ENCODE measurements at regions not wholly inside any gene's neighbourhood (a gene's known extent, or its start where the extent isn't known, plus 50 kb on each side); places are given as distances from the start of the nearest gene placed in this dataset.

- WGBS: 94% methylated on average over 4 of the region's 4 CpGs
- Histone ChIP-seq H3K27me3 (ENCODE audit: control insufficient read depth in 2 of 2, insufficient read depth in 1 of 2, low read length in 1 of 2) (no peaks in the 10 kb centered on the region), H3K9me3 (ENCODE audit: control insufficient read depth in 2 of 2, insufficient read depth in 1 of 2, low read length in 1 of 2) (no peaks in the 10 kb centered on the region), H3K36me3 (ENCODE audit: control insufficient read depth in 2 of 2, insufficient read depth in 2 of 2, low read length in 1 of 2) (no peaks in the 10 kb centered on the region), H3K4me1 (ENCODE audit: control insufficient read depth in 2 of 2, insufficient read depth in 2 of 2, low read length in 2 of 2) (no peaks in the 10 kb centered on the region), H3K27ac (ENCODE audit: low read depth in 1 of 2, low read length in 1 of 2) (no peak overlapping the region), H3K4me3 (ENCODE audit: low read length in 2 of 2) (no peak overlapping the region)
- DNase-seq (ENCODE audit: low read depth in 6 of 9, low spot score in 9 of 9): no peak
Observed at GRCh38 chr15:29424118-29424517, 154.5 kb upstream of the NSMCE3 start.

- Histone ChIP-seq H3K4me3 (ENCODE audit: low read length in 2 of 2) (no peak overlapping the region), H3K27me3 (ENCODE audit: control insufficient read depth in 2 of 2, insufficient read depth in 1 of 2, low read length in 1 of 2) (no peaks in the 10 kb centered on the region), H3K4me1 (ENCODE audit: control insufficient read depth in 2 of 2, insufficient read depth in 2 of 2, low read length in 2 of 2) (no peaks in the 10 kb centered on the region), H3K9me3 (ENCODE audit: control insufficient read depth in 2 of 2, insufficient read depth in 1 of 2, low read length in 1 of 2) (no peaks in the 10 kb centered on the region), H3K27ac (ENCODE audit: low read depth in 1 of 2, low read length in 1 of 2) (no peak overlapping the region), H3K36me3 (ENCODE audit: control insufficient read depth in 2 of 2, insufficient read depth in 2 of 2, low read length in 1 of 2) (no peaks in the 10 kb centered on the region)
- WGBS: 96% methylated on average over 2 of the region's 2 CpGs
- no peak for DNase-seq (ENCODE audit: low read depth in 6 of 9, low spot score in 9 of 9)
Observed at GRCh38 chr15:29422606-29423005, 153.0 kb upstream of the NSMCE3 start.

GRCh38 chr15:29420188-29420587 lies 150.6 kb upstream of the NSMCE3 start:
- no peak for DNase-seq (ENCODE audit: low read depth in 6 of 9, low spot score in 9 of 9)
- Histone ChIP-seq H3K4me1 (ENCODE audit: control insufficient read depth in 2 of 2, insufficient read depth in 2 of 2, low read length in 2 of 2) (no peaks in the 10 kb centered on the region), H3K36me3 (ENCODE audit: control insufficient read depth in 2 of 2, insufficient read depth in 2 of 2, low read length in 1 of 2) (no peaks in the 10 kb centered on the region), H3K27me3 (ENCODE audit: control insufficient read depth in 2 of 2, insufficient read depth in 1 of 2, low read length in 1 of 2) (no peaks in the 10 kb centered on the region), H3K9me3 (ENCODE audit: control insufficient read depth in 2 of 2, insufficient read depth in 1 of 2, low read length in 1 of 2) (no peaks in the 10 kb centered on the region), H3K4me3 (ENCODE audit: low read length in 2 of 2) (no peak overlapping the region), H3K27ac (ENCODE audit: low read depth in 1 of 2, low read length in 1 of 2) (no peak overlapping the region)
- WGBS: 78% methylated on average over 2 of the region's 2 CpGs

GRCh38 chr15:29418931-29419330 lies 149.3 kb upstream of the NSMCE3 start:
- 97% methylated on average over 1 of the region's 1 CpG for WGBS
- H3K27ac ChIP-seq (ENCODE audit: low read depth in 1 of 2, low read length in 1 of 2): no peak overlapping the region

GRCh38 chr15:29418178-29418577 lies 148.6 kb upstream of the NSMCE3 start:
- Histone ChIP-seq H3K36me3 (ENCODE audit: control insufficient read depth in 2 of 2, insufficient read depth in 2 of 2, low read length in 1 of 2) (no peaks in the 10 kb centered on the region), H3K9me3 (ENCODE audit: control insufficient read depth in 2 of 2, insufficient read depth in 1 of 2, low read length in 1 of 2) (no peaks in the 10 kb centered on the region), H3K27me3 (ENCODE audit: control insufficient read depth in 2 of 2, insufficient read depth in 1 of 2, low read length in 1 of 2) (no peaks in the 10 kb centered on the region), H3K4me3 (ENCODE audit: low read length in 2 of 2) (no peak overlapping the region), H3K4me1 (ENCODE audit: control insufficient read depth in 2 of 2, insufficient read depth in 2 of 2, low read length in 2 of 2) (no peaks in the 10 kb centered on the region), H3K27ac (ENCODE audit: low read depth in 1 of 2, low read length in 1 of 2) (no peak overlapping the region)
- DNase-seq (ENCODE audit: low read depth in 6 of 9, low spot score in 9 of 9): no peak
- 88% methylated on average over 4 of the region's 4 CpGs for WGBS

More at GRCh38 chr15:29418931-29419330, 149.3 kb upstream of the NSMCE3 start:
- H3K4me1 ChIP-seq (ENCODE audit: control insufficient read depth in 2 of 2, insufficient read depth in 2 of 2, low read length in 2 of 2): no peaks in the 10 kb centered on the region
- H3K4me3 ChIP-seq (ENCODE audit: low read length in 2 of 2): no peak overlapping the region
- no peaks in the 10 kb centered on the region for H3K27me3 ChIP-seq (ENCODE audit: control insufficient read depth in 2 of 2, insufficient read depth in 1 of 2, low read length in 1 of 2)
- DNase-seq (ENCODE audit: low read depth in 6 of 9, low spot score in 9 of 9): no peak
- no peaks in the 10 kb centered on the region for H3K36me3 ChIP-seq (ENCODE audit: control insufficient read depth in 2 of 2, insufficient read depth in 2 of 2, low read length in 1 of 2)
- H3K9me3 ChIP-seq (ENCODE audit: control insufficient read depth in 2 of 2, insufficient read depth in 1 of 2, low read length in 1 of 2): no peaks in the 10 kb centered on the region

GRCh38 chr15:29411299-29411698 lies 141.7 kb upstream of the NSMCE3 start:
- H3K27me3 ChIP-seq (ENCODE audit: control insufficient read depth in 2 of 2, insufficient read depth in 1 of 2, low read length in 1 of 2): no peaks in the 10 kb centered on the region
- H3K9me3 ChIP-seq (ENCODE audit: control insufficient read depth in 2 of 2, insufficient read depth in 1 of 2, low read length in 1 of 2): no peaks in the 10 kb centered on the region
- no peaks in the 10 kb centered on the region for H3K4me1 ChIP-seq (ENCODE audit: control insufficient read depth in 2 of 2, insufficient read depth in 2 of 2, low read length in 2 of 2)
- DNase-seq (ENCODE audit: low read depth in 6 of 9, low spot score in 9 of 9): no peak
- no peak overlapping the region for H3K27ac ChIP-seq (ENCODE audit: low read depth in 1 of 2, low read length in 1 of 2)
- WGBS: 93% methylated on average over 3 of the region's 3 CpGs
- H3K4me3 ChIP-seq (ENCODE audit: low read length in 2 of 2): no peak overlapping the region
- H3K36me3 ChIP-seq (ENCODE audit: control insufficient read depth in 2 of 2, insufficient read depth in 2 of 2, low read length in 1 of 2): no peaks in the 10 kb centered on the region

GRCh38 chr15:29410338-29410737 lies 140.7 kb upstream of the NSMCE3 start:
- no peaks in the 10 kb centered on the region for H3K9me3 ChIP-seq (ENCODE audit: control insufficient read depth in 2 of 2, insufficient read depth in 1 of 2, low read length in 1 of 2)
- H3K36me3 ChIP-seq (ENCODE audit: control insufficient read depth in 2 of 2, insufficient read depth in 2 of 2, low read length in 1 of 2): no peaks in the 10 kb centered on the region
- no peak for DNase-seq (ENCODE audit: low read depth in 6 of 9, low spot score in 9 of 9)
- H3K27me3 ChIP-seq (ENCODE audit: control insufficient read depth in 2 of 2, insufficient read depth in 1 of 2, low read length in 1 of 2): no peaks in the 10 kb centered on the region
- H3K4me1 ChIP-seq (ENCODE audit: control insufficient read depth in 2 of 2, insufficient read depth in 2 of 2, low read length in 2 of 2): no peaks in the 10 kb centered on the region
- WGBS: 86% methylated on average over 9 of the region's 9 CpGs
- no peak overlapping the region for H3K27ac ChIP-seq (ENCODE audit: low read depth in 1 of 2, low read length in 1 of 2)
- no peak overlapping the region for H3K4me3 ChIP-seq (ENCODE audit: low read length in 2 of 2)

- no peaks in the 10 kb centered on the region for H3K4me1 ChIP-seq (ENCODE audit: control insufficient read depth in 2 of 2, insufficient read depth in 2 of 2, low read length in 2 of 2)
- no peaks in the 10 kb centered on the region for H3K9me3 ChIP-seq (ENCODE audit: control insufficient read depth in 2 of 2, insufficient read depth in 1 of 2, low read length in 1 of 2)
- H3K36me3 ChIP-seq (ENCODE audit: control insufficient read depth in 2 of 2, insufficient read depth in 2 of 2, low read length in 1 of 2): no peaks in the 10 kb centered on the region
- H3K27me3 ChIP-seq (ENCODE audit: control insufficient read depth in 2 of 2, insufficient read depth in 1 of 2, low read length in 1 of 2): no peaks in the 10 kb centered on the region
- WGBS: 92% methylated on average over 8 of the region's 8 CpGs
- H3K27ac ChIP-seq (ENCODE audit: low read depth in 1 of 2, low read length in 1 of 2): no peak overlapping the region
- no peak overlapping the region for H3K4me3 ChIP-seq (ENCODE audit: low read length in 2 of 2)
- DNase-seq (ENCODE audit: low read depth in 6 of 9, low spot score in 9 of 9): no peak
Observed at GRCh38 chr15:29409890-29410289, 140.3 kb upstream of the NSMCE3 start.

- no peaks in the 10 kb centered on the region for H3K36me3 ChIP-seq (ENCODE audit: control insufficient read depth in 2 of 2, insufficient read depth in 2 of 2, low read length in 1 of 2)
- H3K27me3 ChIP-seq (ENCODE audit: control insufficient read depth in 2 of 2, insufficient read depth in 1 of 2, low read length in 1 of 2): no peaks in the 10 kb centered on the region
- no peak overlapping the region for H3K4me3 ChIP-seq (ENCODE audit: low read length in 2 of 2)
- no peaks in the 10 kb centered on the region for H3K4me1 ChIP-seq (ENCODE audit: control insufficient read depth in 2 of 2, insufficient read depth in 2 of 2, low read length in 2 of 2)
- WGBS: 91% methylated on average over 12 of the region's 12 CpGs
- no peak for DNase-seq (ENCODE audit: low read depth in 6 of 9, low spot score in 9 of 9)
- no peaks in the 10 kb centered on the region for H3K9me3 ChIP-seq (ENCODE audit: control insufficient read depth in 2 of 2, insufficient read depth in 1 of 2, low read length in 1 of 2)
- H3K27ac ChIP-seq (ENCODE audit: low read depth in 1 of 2, low read length in 1 of 2): no peak overlapping the region
Observed at GRCh38 chr15:29405564-29405963, 135.9 kb upstream of the NSMCE3 start.

GRCh38 chr15:29403772-29404171 lies 134.2 kb upstream of the NSMCE3 start:
- Histone ChIP-seq H3K4me1 (ENCODE audit: control insufficient read depth in 2 of 2, insufficient read depth in 2 of 2, low read length in 2 of 2) (no peaks in the 10 kb centered on the region), H3K27ac (ENCODE audit: low read depth in 1 of 2, low read length in 1 of 2) (no peak overlapping the region), H3K4me3 (ENCODE audit: low read length in 2 of 2) (no peak overlapping the region), H3K9me3 (ENCODE audit: control insufficient read depth in 2 of 2, insufficient read depth in 1 of 2, low read length in 1 of 2) (no peaks in the 10 kb centered on the region), H3K27me3 (ENCODE audit: control insufficient read depth in 2 of 2, insufficient read depth in 1 of 2, low read length in 1 of 2) (no peaks in the 10 kb centered on the region), H3K36me3 (ENCODE audit: control insufficient read depth in 2 of 2, insufficient read depth in 2 of 2, low read length in 1 of 2) (no peaks in the 10 kb centered on the region)
- 59% methylated on average over 8 of the region's 8 CpGs for WGBS
- no peak for DNase-seq (ENCODE audit: low read depth in 6 of 9, low spot score in 9 of 9)

Data from thymus (tissue), 11 donors.